ENCODE measurements at regions not wholly inside any gene's neighbourhood (a gene's known extent, or its start where the extent isn't known, plus 50 kb on each side); places are given as distances from the start of the nearest gene placed in this dataset.

DNA sequence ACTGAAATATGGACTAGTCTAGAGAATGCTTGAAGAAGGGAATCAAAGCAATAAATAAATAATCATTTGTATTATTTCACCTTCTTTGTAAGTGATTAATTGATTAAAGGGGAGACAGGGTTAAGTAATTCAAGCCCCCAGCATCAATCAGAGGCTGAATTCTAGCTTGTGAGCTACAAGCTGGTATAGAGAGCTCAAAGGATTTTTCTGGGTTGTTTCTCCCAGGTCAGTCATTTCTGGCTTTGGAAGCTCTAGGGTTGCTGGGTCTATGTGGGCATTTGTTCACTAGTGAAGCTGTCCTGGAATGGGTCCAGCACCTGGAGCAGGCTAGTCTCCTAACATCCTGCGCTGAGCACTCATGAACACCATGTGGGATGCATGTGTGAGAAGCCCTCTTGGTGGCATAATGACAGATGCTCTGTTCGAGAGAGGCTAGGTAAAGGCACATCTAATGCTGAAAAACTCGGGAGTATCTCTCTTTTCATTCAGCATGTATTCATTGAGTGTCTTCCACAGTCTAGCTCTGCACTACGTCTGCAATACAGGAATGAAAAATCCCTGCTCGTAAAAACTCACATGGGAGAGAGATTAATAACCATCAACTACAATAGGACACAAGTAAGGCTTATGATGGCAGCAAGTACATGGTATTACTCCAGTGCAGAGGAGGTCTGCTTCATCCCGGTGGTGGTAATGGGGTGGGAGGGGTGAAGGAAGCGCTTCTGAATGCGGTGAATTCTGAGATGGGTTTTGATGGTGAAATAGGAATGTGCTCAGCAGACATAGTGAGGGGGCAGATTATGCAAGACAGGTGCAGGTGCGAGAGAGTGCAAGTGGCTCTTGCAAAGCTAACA is 68.0 kb upstream of the NRP1 start:
- H3K27me3 ChIP-seq = no peaks in the 10 kb centered on the region
- intact Hi-C loops (cut with DNase I) = no loop called here
- TF ChIP-seq, protein P1, sequence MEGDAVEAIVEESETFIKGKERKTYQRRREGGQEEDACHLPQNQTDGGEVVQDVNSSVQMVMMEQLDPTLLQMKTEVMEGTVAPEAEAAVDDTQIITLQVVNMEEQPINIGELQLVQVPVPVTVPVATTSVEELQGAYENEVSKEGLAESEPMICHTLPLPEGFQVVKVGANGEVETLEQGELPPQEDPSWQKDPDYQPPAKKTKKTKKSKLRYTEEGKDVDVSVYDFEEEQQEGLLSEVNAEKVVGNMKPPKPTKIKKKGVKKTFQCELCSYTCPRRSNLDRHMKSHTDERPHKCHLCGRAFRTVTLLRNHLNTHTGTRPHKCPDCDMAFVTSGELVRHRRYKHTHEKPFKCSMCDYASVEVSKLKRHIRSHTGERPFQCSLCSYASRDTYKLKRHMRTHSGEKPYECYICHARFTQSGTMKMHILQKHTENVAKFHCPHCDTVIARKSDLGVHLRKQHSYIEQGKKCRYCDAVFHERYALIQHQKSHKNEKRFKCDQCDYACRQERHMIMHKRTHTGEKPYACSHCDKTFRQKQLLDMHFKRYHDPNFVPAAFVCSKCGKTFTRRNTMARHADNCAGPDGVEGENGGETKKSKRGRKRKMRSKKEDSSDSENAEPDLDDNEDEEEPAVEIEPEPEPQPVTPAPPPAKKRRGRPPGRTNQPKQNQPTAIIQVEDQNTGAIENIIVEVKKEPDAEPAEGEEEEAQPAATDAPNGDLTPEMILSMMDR (IDR thresholded peaks at IDR 0.05) = no peak
- TF ChIP-seq POLR2A (IDR thresholded peaks at IDR 0.05) = no peak
- 69 to 79% (median 78%) methylated on average over 8 to 9 of the region's 9 CpGs for WGBS, 4 donors
- H3K36me3 ChIP-seq (replicated peaks in 1 of 2) = no peaks in the 10 kb centered on the region
- H3K27ac ChIP-seq = no peak overlapping the region
- H3K9me3 ChIP-seq (replicated peaks in 1 of 3) = no peaks in the 10 kb centered on the region
- no peak for DNase-seq
- H3K4me1 ChIP-seq (replicated peaks in 1 of 2) = no peaks in the 10 kb centered on the region
- no peak overlapping the region for H3K4me3 ChIP-seq

DNA sequence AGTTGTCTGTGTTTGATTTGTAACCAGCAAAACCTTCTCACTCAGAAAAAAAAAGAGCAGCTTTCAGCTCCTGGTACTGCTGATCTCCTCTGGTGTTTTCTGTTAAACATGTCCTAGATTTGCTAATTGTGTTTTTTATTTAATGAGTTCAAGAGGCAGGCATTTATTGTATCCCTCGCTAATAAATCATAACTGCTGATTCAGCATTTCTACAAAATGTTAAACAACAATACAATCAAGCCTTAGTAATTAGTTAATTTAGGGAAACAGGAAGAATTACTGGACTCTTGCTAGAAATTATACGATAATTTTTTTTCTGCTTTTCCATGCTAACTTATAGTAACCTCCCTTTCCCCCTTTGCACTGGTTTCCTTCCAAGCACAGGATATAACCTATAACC is 66.8 kb upstream of the NRP1 start:
- Histone ChIP-seq H3K27ac (no peak overlapping the region), H3K36me3 (replicated peaks in 1 of 2) (no peaks in the 10 kb centered on the region), H3K9me3 (replicated peaks in 1 of 3) (no peaks in the 10 kb centered on the region), H3K27me3 (no peaks in the 10 kb centered on the region), H3K4me1 (replicated peaks in 1 of 2) (no peaks in the 10 kb centered on the region), H3K4me3 (no peak overlapping the region)
- intact Hi-C loops (cut with DNase I) = no loop called here
- 84 to 94% (median 86%) methylated on average over 2 of the region's 2 CpGs for WGBS, 4 donors
- DNase-seq = no peak
- TF ChIP-seq POLR2A (IDR thresholded peaks at IDR 0.05) = no peak
- TF ChIP-seq, protein P1 (IDR thresholded peaks at IDR 0.05) = no peak

DNA sequence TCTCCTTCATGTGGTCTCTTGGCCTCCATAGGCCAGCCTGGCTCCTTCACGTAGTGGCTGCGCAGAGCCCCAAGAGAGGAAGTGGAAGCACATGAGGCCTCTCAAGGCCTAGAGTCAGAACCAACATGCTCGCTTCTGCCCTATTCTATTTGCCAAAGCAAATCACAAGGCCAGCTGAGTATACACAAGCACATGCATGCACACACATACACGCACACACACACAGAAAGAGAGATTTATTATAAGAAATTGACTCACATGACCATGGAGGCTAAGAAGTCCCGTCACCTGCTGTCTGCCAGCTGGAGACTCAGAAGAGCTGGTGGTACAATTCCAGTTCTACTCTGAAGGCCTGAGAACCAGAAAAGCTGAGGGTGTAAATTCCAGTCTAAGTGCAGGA is 64.3 kb upstream of the NRP1 start:
- 80 to 91% (median 88%) methylated on average over 5 of the region's 5 CpGs for WGBS, 4 donors

DNA sequence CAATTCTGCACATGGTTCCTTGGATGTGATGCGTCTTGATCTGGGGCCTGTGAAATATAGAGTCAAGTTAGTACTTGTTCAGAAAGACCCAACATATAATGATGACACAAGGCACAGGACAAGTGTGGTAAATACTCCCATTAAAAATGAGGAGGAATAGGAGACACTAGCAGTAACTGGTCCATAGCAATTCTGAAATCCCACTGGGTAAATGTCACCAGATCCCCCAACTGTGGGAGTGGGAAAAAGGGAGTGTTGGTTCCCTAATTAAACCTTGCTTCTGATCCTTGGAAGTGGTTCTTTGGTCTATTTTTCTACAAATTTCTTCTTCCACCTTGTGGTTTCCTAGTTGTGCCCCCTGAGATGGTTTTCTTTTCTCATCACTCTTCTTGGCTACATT is 62.5 kb upstream of the NRP1 start:
- Histone ChIP-seq H3K36me3 (replicated peaks in 1 of 2) (no peaks in the 10 kb centered on the region), H3K4me1 (replicated peaks in 1 of 2) (no peaks in the 10 kb centered on the region), H3K27ac (no peak overlapping the region), H3K4me3 (no peak overlapping the region), H3K9me3 (replicated peaks in 1 of 3) (no peaks in the 10 kb centered on the region), H3K27me3 (no peaks in the 10 kb centered on the region)
- intact Hi-C loops (cut with DNase I) = no loop called here
- DNase-seq = no peak
- 0 to 85% (median 46%) methylated on average over 1 of the region's 1 CpG for WGBS, 4 donors
- TF ChIP-seq, protein P1 (IDR thresholded peaks at IDR 0.05) = no peak
- no peak for TF ChIP-seq POLR2A (IDR thresholded peaks at IDR 0.05)

More for the DNA sequence above, 64.3 kb upstream of the NRP1 start:
- TF ChIP-seq POLR2A (IDR thresholded peaks at IDR 0.05) = no peak
- TF ChIP-seq, protein P1 (IDR thresholded peaks at IDR 0.05) = no peak
- intact Hi-C loops (cut with DNase I) = no loop called here
- Histone ChIP-seq H3K27ac (no peak overlapping the region), H3K36me3 (replicated peaks in 1 of 2) (no peaks in the 10 kb centered on the region), H3K9me3 (replicated peaks in 1 of 3) (no peaks in the 10 kb centered on the region), H3K4me3 (no peak overlapping the region), H3K4me1 (replicated peaks in 1 of 2) (no peaks in the 10 kb centered on the region), H3K27me3 (no peaks in the 10 kb centered on the region)
- DNase-seq = no peak

Data from adrenal gland (tissue), 9 donors.